HK-2 (cell line): ENCODE measurements at regions not wholly inside any gene's neighbourhood (a gene's known extent, or its start where the extent isn't known, plus 50 kb on each side); places are given as distances from the start of the nearest gene placed in this dataset.

Experiments
- DNase-seq: peaks from one replicate; pipeline ENCODE4 v3.0.0-alpha.2; 2018; ENCODE audit not compliant: unreplicated experiment

- DNase-seq = no peak
Observed at GRCh38 chr20:22370137-22370536, 214.2 kb downstream of the FOXA2 start.

- DNase-seq = no peak
Observed at GRCh38 chr20:22369100-22369499, 215.3 kb downstream of the FOXA2 start.

- no peak for DNase-seq
Observed at GRCh38 chr20:22368235-22368634, 216.1 kb downstream of the FOXA2 start.

- DNase-seq = no peak
Observed at GRCh38 chr20:22366631-22367030, 217.7 kb downstream of the FOXA2 start.

- no peak for DNase-seq
Observed at GRCh38 chr20:22354647-22355046, 229.7 kb downstream of the FOXA2 start.

- no peak for DNase-seq
Observed at GRCh38 chr20:22353586-22353985, 230.8 kb downstream of the FOXA2 start.

- DNase-seq = no peak
Observed at GRCh38 chr20:22352019-22352418, 232.4 kb downstream of the FOXA2 start.

GRCh38 chr20:22350624-22351023 lies 233.7 kb downstream of the FOXA2 start:
- no peak for DNase-seq

GRCh38 chr20:22348010-22348409 lies 236.4 kb downstream of the FOXA2 start:
- no peak for DNase-seq

DNA sequence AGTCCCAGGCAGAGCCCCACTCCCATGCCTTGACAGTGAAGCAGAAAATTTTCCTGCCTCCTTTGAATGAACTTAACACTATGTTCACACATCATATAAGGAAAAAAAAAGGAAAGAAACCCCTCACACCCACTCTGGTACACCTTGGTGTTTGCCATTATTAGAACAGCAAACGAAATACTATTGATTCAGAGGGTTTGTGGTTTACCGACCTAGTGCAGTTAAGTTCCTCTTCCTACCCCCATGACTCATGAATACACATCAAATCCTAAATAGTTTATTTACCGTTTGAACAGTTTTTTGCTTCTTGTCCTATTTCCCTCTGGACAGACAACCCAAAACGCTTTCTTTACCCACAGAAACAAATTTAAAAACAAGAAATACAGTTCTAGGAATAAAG lies 237.7 kb downstream of the FOXA2 start:
- no peak for DNase-seq

DNA sequence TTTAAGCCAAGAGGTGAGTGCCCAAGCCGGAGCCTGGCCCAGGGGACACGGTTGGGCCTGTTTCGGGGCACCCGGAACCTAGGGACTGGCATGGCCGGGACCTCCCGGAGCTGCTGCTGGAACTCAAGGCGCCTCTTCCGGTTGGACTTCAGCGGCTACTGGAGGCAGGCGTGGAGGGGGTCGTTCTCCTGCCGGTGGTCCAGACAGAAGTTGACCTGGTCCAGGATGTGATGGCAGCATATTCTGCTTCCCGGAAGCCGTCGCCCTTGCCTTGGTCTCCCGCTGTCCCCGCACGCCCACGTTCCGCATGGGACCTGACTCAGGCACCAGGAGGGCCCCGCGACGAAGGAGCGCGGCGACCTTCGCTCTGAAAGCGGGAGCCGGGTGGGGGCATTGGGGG lies 240.8 kb downstream of the FOXA2 start:
- DNase-seq = no peak

- DNase-seq = no peak
Observed at GRCh38 chr20:22342410-22342809, 242.0 kb downstream of the FOXA2 start.

- peak; percentile 11 for DNase-seq
Observed at GRCh38 chr20:22341508-22341907, 242.9 kb downstream of the FOXA2 start.

DNA sequence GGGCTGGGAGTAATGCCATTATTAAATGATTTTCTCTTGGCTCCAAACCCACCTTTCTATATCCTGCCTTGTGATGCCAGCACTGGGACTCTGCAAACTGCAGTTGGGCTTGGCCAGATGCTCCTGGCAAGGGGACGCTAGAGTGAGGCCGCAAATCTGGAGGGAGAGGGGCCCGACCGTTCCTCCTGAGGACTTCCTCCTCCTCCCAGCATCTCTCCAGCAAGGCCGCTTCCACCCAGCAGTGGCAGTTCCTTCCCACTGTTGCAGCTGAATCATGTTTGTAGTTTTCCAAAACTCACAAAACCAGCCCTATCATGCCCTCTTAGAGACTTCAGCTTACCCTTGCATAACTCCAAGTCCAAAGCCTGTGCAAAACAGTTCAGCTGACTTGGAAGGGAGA lies 244.4 kb downstream of the FOXA2 start:
- no peak for DNase-seq

GRCh38 chr20:22339091-22339881 lies 245.1 kb downstream of the FOXA2 start:
- DNase-seq = peak; percentile 36

GRCh38 chr20:22338140-22338708 lies 246.1 kb downstream of the FOXA2 start:
- DNase-seq = no peak

DNA sequence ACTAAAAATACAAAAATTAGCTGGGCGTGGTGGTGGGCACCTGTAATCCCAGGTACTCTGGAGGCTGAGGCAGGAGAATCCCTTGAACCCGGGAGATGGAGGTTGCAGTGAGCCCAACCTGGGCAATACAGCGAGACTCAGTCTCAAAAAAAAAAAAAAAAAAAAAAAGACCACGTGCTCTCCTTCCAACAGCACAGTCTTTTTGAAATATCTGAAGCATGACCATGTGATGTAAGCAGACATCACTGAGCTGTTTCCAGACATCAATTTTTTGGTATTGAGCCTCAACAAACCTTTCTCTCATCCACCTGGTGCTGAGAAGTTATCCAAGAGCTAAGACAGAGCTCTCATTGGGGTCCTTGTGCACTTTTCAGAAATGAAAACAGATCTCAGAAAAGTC lies 249.2 kb downstream of the FOXA2 start:
- DNase-seq = no peak

GRCh38 chr20:22333885-22334545 lies 250.4 kb downstream of the FOXA2 start:
- DNase-seq = peak; percentile 59

GRCh38 chr20:22324505-22324904 lies 259.9 kb downstream of the FOXA2 start:
- DNase-seq = no peak

GRCh38 chr20:22322513-22322912 lies 261.9 kb downstream of the FOXA2 start:
- DNase-seq = no peak

DNA sequence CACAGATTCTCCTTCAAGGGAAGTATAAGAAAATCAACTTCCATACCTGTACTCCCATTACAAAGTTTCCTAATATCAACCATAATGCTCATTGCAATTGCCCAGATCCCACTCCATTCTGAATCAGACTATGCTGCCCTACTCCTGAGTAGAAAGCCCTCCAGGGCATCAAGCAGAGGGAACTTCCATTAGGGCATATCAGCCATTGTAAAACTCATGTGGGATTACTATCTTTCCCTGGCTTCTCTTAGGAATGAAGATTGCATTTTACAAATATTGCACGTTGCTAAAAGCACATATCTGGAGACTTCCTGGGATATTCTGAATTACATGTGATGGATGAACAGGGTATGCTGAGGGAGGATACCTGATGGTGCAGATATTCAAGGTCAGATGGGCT lies 263.2 kb downstream of the FOXA2 start:
- no peak for DNase-seq

DNA sequence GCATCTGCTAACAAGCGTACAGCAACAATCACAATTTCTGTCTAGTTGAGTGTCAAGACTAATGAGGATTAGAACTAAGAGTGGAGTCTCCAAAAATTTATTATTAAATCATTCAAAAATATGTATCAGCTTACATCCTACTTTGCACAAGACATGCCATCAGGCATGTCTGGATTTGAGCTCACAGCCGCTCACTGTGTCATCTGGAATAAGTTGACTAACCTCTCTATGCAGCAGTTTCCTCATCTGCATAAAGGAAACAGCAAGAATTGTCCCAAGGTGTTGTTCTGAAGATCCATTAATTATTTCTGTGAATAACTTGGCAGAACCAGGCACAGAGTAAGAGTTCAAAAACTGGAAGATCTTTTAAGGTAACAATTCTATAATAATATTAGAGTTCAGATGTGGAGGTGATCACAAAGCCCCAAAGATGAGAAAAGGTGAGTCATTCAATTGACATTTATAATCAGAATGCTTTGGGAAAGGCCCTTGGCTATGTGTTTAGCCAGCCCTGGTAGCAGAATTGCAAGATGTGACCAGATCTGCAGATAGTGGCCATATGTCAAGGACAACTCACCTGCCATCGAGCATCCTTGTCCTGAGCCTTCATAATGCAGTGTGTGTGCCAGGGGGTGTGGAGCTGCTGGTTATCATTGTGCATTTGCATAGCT lies 264.0 kb downstream of the FOXA2 start:
- no peak for DNase-seq

- no peak for DNase-seq
Observed at GRCh38 chr20:22315771-22316170, 268.6 kb downstream of the FOXA2 start.
